ENCODE measurements at regions not wholly inside any gene's neighbourhood (a gene's known extent, or its start where the extent isn't known, plus 50 kb on each side); places are given as distances from the start of the nearest gene placed in this dataset.

- no peak for DNase-seq (ENCODE audit: low read depth)
Measured at GRCh38 chrX:121102101-121102500, 54.7 kb downstream of the GLUD2 start.

GRCh38 chrX:121103381-121103780 is 56.0 kb downstream of the GLUD2 start:
- peak; percentile 11 for DNase-seq (ENCODE audit: low read depth)

GRCh38 chrX:121106484-121107235 is 59.2 kb downstream of the GLUD2 start:
- no peak for DNase-seq (ENCODE audit: low read depth)

- DNase-seq (ENCODE audit: low read depth), result no peak
Measured at GRCh38 chrX:121109986-121110385, 62.6 kb downstream of the GLUD2 start.

GRCh38 chrX:121110536-121110935 is 63.1 kb downstream of the GLUD2 start:
- no peak for DNase-seq (ENCODE audit: low read depth)

GRCh38 chrX:121114691-121115090 is 67.3 kb downstream of the GLUD2 start:
- no peak for DNase-seq (ENCODE audit: low read depth)

- DNase-seq (ENCODE audit: low read depth), result no peak
Measured at GRCh38 chrX:121120690-121121605, 73.5 kb downstream of the GLUD2 start.

GRCh38 chrX:121122332-121122731 is 74.9 kb downstream of the GLUD2 start:
- no peak for DNase-seq (ENCODE audit: low read depth)

- DNase-seq (ENCODE audit: low read depth), result no peak
Measured at GRCh38 chrX:121128925-121129877, 81.8 kb downstream of the GLUD2 start.

GRCh38 chrX:121132675-121133074 is 85.3 kb downstream of the GLUD2 start:
- no peak for DNase-seq (ENCODE audit: low read depth)

- no peak for DNase-seq (ENCODE audit: low read depth)
Measured at GRCh38 chrX:121135488-121136207, 88.2 kb downstream of the GLUD2 start.

- DNase-seq (ENCODE audit: low read depth), result no peak
Measured at GRCh38 chrX:121146059-121146628, 98.7 kb downstream of the GLUD2 start.

GRCh38 chrX:121150217-121150616 is 102.8 kb downstream of the GLUD2 start:
- no peak for DNase-seq (ENCODE audit: low read depth)

- DNase-seq (ENCODE audit: low read depth), result no peak
Measured at GRCh38 chrX:121151293-121151692, 103.9 kb downstream of the GLUD2 start.

GRCh38 chrX:121154858-121155404 is 107.5 kb downstream of the GLUD2 start:
- no peak for DNase-seq (ENCODE audit: low read depth)

- DNase-seq (ENCODE audit: low read depth), result no peak
Measured at GRCh38 chrX:121160987-121161386, 113.6 kb downstream of the GLUD2 start.

- DNase-seq (ENCODE audit: low read depth), result no peak
Measured at GRCh38 chrX:121161501-121161933, 114.1 kb downstream of the GLUD2 start.

GRCh38 chrX:121163443-121163842 is 116.0 kb downstream of the GLUD2 start:
- DNase-seq (ENCODE audit: low read depth), result no peak

GRCh38 chrX:121165930-121166359 is 118.5 kb downstream of the GLUD2 start:
- no peak for DNase-seq (ENCODE audit: low read depth)
